ENCODE measurements at regions not wholly inside any gene's neighbourhood (a gene's known extent, or its start where the extent isn't known, plus 50 kb on each side); places are given as distances from the start of the nearest gene placed in this dataset.

GRCh38 chr2:220243571-220243970 lies 616.1 kb downstream of the SLC4A3 start:
- no peak for DNase-seq

GRCh38 chr2:220246386-220246785 lies 619.0 kb downstream of the SLC4A3 start:
- DNase-seq, result no peak

GRCh38 chr2:220247588-220248350 lies 620.3 kb downstream of the SLC4A3 start:
- DNase-seq, result no peak

GRCh38 chr2:220259662-220260061 lies 632.2 kb downstream of the SLC4A3 start:
- peak; percentile 44 for DNase-seq

GRCh38 chr2:220263300-220263699 lies 635.9 kb downstream of the SLC4A3 start:
- DNase-seq, result no peak

GRCh38 chr2:220269367-220269766 lies 641.9 kb downstream of the SLC4A3 start:
- peak; percentile 17 for DNase-seq

- peak; percentile 11 for DNase-seq
These were observed 643.1 kb downstream of the SLC4A3 start for GRCh38 chr2:220270481-220271070.

GRCh38 chr2:220272656-220273055 lies 645.2 kb downstream of the SLC4A3 start:
- no peak for DNase-seq

GRCh38 chr2:220273082-220273481 lies 645.7 kb downstream of the SLC4A3 start:
- DNase-seq, result no peak

- DNase-seq, result no peak
These were observed 648.0 kb downstream of the SLC4A3 start for GRCh38 chr2:220275454-220275853.

GRCh38 chr2:220276741-220277444 lies 649.5 kb downstream of the SLC4A3 start:
- DNase-seq, result no peak

- no peak for DNase-seq
These were observed 650.1 kb downstream of the SLC4A3 start for GRCh38 chr2:220277445-220277975.

GRCh38 chr2:220278022-220278421 lies 650.6 kb downstream of the SLC4A3 start:
- no peak for DNase-seq

GRCh38 chr2:220279372-220279771 lies 651.9 kb downstream of the SLC4A3 start:
- DNase-seq, result no peak

GRCh38 chr2:220279840-220280239 lies 652.4 kb downstream of the SLC4A3 start:
- DNase-seq, result no peak

GRCh38 chr2:220280736-220281135 lies 653.3 kb downstream of the SLC4A3 start:
- DNase-seq, result no peak

GRCh38 chr2:220281771-220282170 lies 654.3 kb downstream of the SLC4A3 start:
- DNase-seq, result no peak

- DNase-seq, result no peak
These were observed 654.8 kb downstream of the SLC4A3 start for GRCh38 chr2:220282236-220282635.

- no peak for DNase-seq
These were observed 666.5 kb downstream of the SLC4A3 start for GRCh38 chr2:220293966-220294365.

GRCh38 chr2:220296174-220296573 lies 668.7 kb downstream of the SLC4A3 start:
- peak; percentile 8 for DNase-seq

GRCh38 chr2:220297093-220297492 lies 669.7 kb downstream of the SLC4A3 start:
- no peak for DNase-seq

GRCh38 chr2:220300806-220301205 lies 673.4 kb downstream of the SLC4A3 start:
- DNase-seq, result no peak

GRCh38 chr2:220302756-220303155 lies 675.3 kb downstream of the SLC4A3 start:
- no peak for DNase-seq

- no peak for DNase-seq
These were observed 681.8 kb downstream of the SLC4A3 start for GRCh38 chr2:220309215-220309614.
